ENCODE measurements at regions not wholly inside any gene's neighbourhood (a gene's known extent, or its start where the extent isn't known, plus 50 kb on each side); places are given as distances from the start of the nearest gene placed in this dataset.

- no peak overlapping the region for H3K4me2 ChIP-seq
- H3K9me3 ChIP-seq (ENCODE audit: insufficient read depth, low read depth): no peaks in the 10 kb centered on the region
- intact Hi-C loops (cut with micrococcal nuclease; ENCODE audit: unreplicated experiment): no loop called here
- no peak overlapping the region for H3K4me3 ChIP-seq
- no peaks in the 10 kb centered on the region for H3K36me3 ChIP-seq (ENCODE audit: low read depth)
- POLR2A ChIA-PET (ENCODE audit: unreplicated experiment): no interaction called here
- no peak overlapping the region for H2AFZ ChIP-seq
- peaks cover 30% of the 10 kb centered on the region; the same call in 1 of the 2 replicates for H3K27me3 ChIP-seq (ENCODE audit: insufficient read depth, low read depth)
- H3K9me2 ChIP-seq (ENCODE audit: insufficient read depth): no peaks in the 10 kb centered on the region
- no peaks in the 10 kb centered on the region for H3F3A ChIP-seq (ENCODE audit: insufficient read depth, low read depth)
- CTCF ChIA-PET: no interaction called here
- no peak for TF ChIP-seq EZH2 (IDR thresholded peaks at IDR 0.05; ENCODE audit: low read depth)
- TF ChIP-seq CTCF (conservative IDR thresholded peaks at IDR 0.05): no peak
- BruUV-seq (replicated peaks): no TSS peak
- DNase-seq: no peak
- H3K4me1 ChIP-seq (replicated peaks; ENCODE audit: insufficient read depth): no peaks in the 10 kb centered on the region
- H3K27ac ChIP-seq: no peak overlapping the region
- no peaks in the 10 kb centered on the region for H3K79me2 ChIP-seq (ENCODE audit: low read depth)
- no peaks in the 10 kb centered on the region for H4K20me1 ChIP-seq (ENCODE audit: insufficient read depth)
These were observed 190.4 kb downstream of the RHOU start for GRCh38 chr1:228925691-228926090.

- H3K27ac ChIP-seq: no peak overlapping the region
- no peaks in the 10 kb centered on the region for H3K36me3 ChIP-seq (ENCODE audit: low read depth)
- TF ChIP-seq CTCF (conservative IDR thresholded peaks at IDR 0.05) (no peak), EZH2 (IDR thresholded peaks at IDR 0.05; ENCODE audit: low read depth) (no peak)
- intact Hi-C loops (cut with micrococcal nuclease; ENCODE audit: unreplicated experiment): no loop called here
- ChIA-PET POLR2A (ENCODE audit: unreplicated experiment) (no interaction called here), CTCF (no interaction called here)
- peaks cover 26% of the 10 kb centered on the region; the same call in 1 of the 2 replicates for H3K27me3 ChIP-seq (ENCODE audit: insufficient read depth, low read depth)
- no TSS peak for BruUV-seq (replicated peaks)
- no peaks in the 10 kb centered on the region for H3K9me2 ChIP-seq (ENCODE audit: insufficient read depth)
- no peak for DNase-seq
- H3K79me2 ChIP-seq (ENCODE audit: low read depth): no peaks in the 10 kb centered on the region
- H3F3A ChIP-seq (ENCODE audit: insufficient read depth, low read depth): no peaks in the 10 kb centered on the region
- no peak overlapping the region for H2AFZ ChIP-seq
- no peaks in the 10 kb centered on the region for H3K9me3 ChIP-seq (ENCODE audit: insufficient read depth, low read depth)
- no peaks in the 10 kb centered on the region for H4K20me1 ChIP-seq (ENCODE audit: insufficient read depth)
- no peak overlapping the region for H3K4me3 ChIP-seq
- no peaks in the 10 kb centered on the region for H3K4me1 ChIP-seq (replicated peaks; ENCODE audit: insufficient read depth)
- H3K4me2 ChIP-seq: no peak overlapping the region
These were observed 192.1 kb downstream of the RHOU start for GRCh38 chr1:228927421-228927820.

- Histone ChIP-seq H4K20me1 (ENCODE audit: insufficient read depth) (no peaks in the 10 kb centered on the region), H3K4me3 (no peak overlapping the region), H3K27ac (no peak overlapping the region), H3K27me3 (ENCODE audit: insufficient read depth, low read depth) (peaks cover 23% of the 10 kb centered on the region; the same call in 1 of the 2 replicates), H3K36me3 (ENCODE audit: low read depth) (no peaks in the 10 kb centered on the region), H3K9me3 (ENCODE audit: insufficient read depth, low read depth) (no peaks in the 10 kb centered on the region), H3K4me1 (replicated peaks; ENCODE audit: insufficient read depth) (no peaks in the 10 kb centered on the region), H3K4me2 (no peak overlapping the region), H3F3A (ENCODE audit: insufficient read depth, low read depth) (no peaks in the 10 kb centered on the region), H3K9me2 (ENCODE audit: insufficient read depth) (no peaks in the 10 kb centered on the region), H3K79me2 (ENCODE audit: low read depth) (no peaks in the 10 kb centered on the region), H2AFZ (no peak overlapping the region)
- POLR2A ChIA-PET (ENCODE audit: unreplicated experiment): no interaction called here
- no peak for DNase-seq
- intact Hi-C loops (cut with micrococcal nuclease; ENCODE audit: unreplicated experiment): no loop called here
- TF ChIP-seq CTCF (conservative IDR thresholded peaks at IDR 0.05): no peak
- TF ChIP-seq EZH2 (IDR thresholded peaks at IDR 0.05; ENCODE audit: low read depth): no peak
- no TSS peak for BruUV-seq (replicated peaks)
- CTCF ChIA-PET: no interaction called here
These were observed 192.9 kb downstream of the RHOU start for GRCh38 chr1:228927946-228928898.

Measured in PC-9 (cell line).